ENCODE measurements at regions not wholly inside any gene's neighbourhood (a gene's known extent, or its start where the extent isn't known, plus 50 kb on each side); places are given as distances from the start of the nearest gene placed in this dataset.

- no peak overlapping the region for H3K27ac ChIP-seq (ENCODE audit: insufficient read depth, low read length)
- no peak overlapping the region for H2AFZ ChIP-seq (ENCODE audit: low read length)
- no peak overlapping the region for H3K4me2 ChIP-seq (ENCODE audit: extremely low read depth, insufficient read depth, low read length)
- no peak overlapping the region for H3K4me3 ChIP-seq (replicated peaks in 1 of 4; ENCODE audit: control extremely low read depth in 1 of 4, insufficient read depth in 1 of 4, low read depth in 3 of 4, low read length in 4 of 4)
- no peaks in the 10 kb centered on the region for H3K4me1 ChIP-seq (ENCODE audit: control insufficient read depth, extremely low read depth, insufficient read depth, low read length)
- no peaks in the 10 kb centered on the region for H4K20me1 ChIP-seq (ENCODE audit: control insufficient read depth, extremely low read depth, insufficient read depth, low read length)
- no peaks in the 10 kb centered on the region for H3K9me3 ChIP-seq (ENCODE audit: control insufficient read depth, insufficient read depth, low read depth, low read length)
- no peaks in the 10 kb centered on the region for H3K79me2 ChIP-seq (ENCODE audit: control insufficient read depth, insufficient read depth, low read length)
- H3K27me3 ChIP-seq (ENCODE audit: control insufficient read depth, insufficient read depth, low read length): peaks cover 5% of the 10 kb centered on the region
- DNase-seq (ENCODE audit: low read depth in 2 of 2): no peak
- TF ChIP-seq EZH2 (IDR thresholded peaks at IDR 0.05; ENCODE audit: low read length, missing control alignments) (no peak), CTCF (conservative IDR thresholded peaks at IDR 0.05 in 1 of 2, IDR thresholded peaks at IDR 0.05 in 1 of 2; ENCODE audit: low read depth in 1 of 2, low read length in 2 of 2) (no peak)
- no peak overlapping the region for H3K9ac ChIP-seq (ENCODE audit: insufficient read depth, low read length)
- H3K36me3 ChIP-seq (ENCODE audit: control insufficient read depth, insufficient read depth, low read length): no peaks in the 10 kb centered on the region
Measured at GRCh38 chr7:25954395-25954794, 197.6 kb upstream of the NFE2L3 start.

- H3K4me3 ChIP-seq (replicated peaks in 1 of 4; ENCODE audit: control extremely low read depth in 1 of 4, insufficient read depth in 1 of 4, low read depth in 3 of 4, low read length in 4 of 4): no peak overlapping the region
- H3K9ac ChIP-seq (ENCODE audit: insufficient read depth, low read length): no peak overlapping the region
- no peak for DNase-seq (ENCODE audit: low read depth in 2 of 2)
- no peaks in the 10 kb centered on the region for H3K9me3 ChIP-seq (ENCODE audit: control insufficient read depth, insufficient read depth, low read depth, low read length)
- H2AFZ ChIP-seq (ENCODE audit: low read length): no peak overlapping the region
- H3K4me1 ChIP-seq (ENCODE audit: control insufficient read depth, extremely low read depth, insufficient read depth, low read length): no peaks in the 10 kb centered on the region
- H4K20me1 ChIP-seq (ENCODE audit: control insufficient read depth, extremely low read depth, insufficient read depth, low read length): no peaks in the 10 kb centered on the region
- H3K79me2 ChIP-seq (ENCODE audit: control insufficient read depth, insufficient read depth, low read length): no peaks in the 10 kb centered on the region
- no peak overlapping the region for H3K4me2 ChIP-seq (ENCODE audit: extremely low read depth, insufficient read depth, low read length)
- H3K36me3 ChIP-seq (ENCODE audit: control insufficient read depth, insufficient read depth, low read length): no peaks in the 10 kb centered on the region
- TF ChIP-seq EZH2 (IDR thresholded peaks at IDR 0.05; ENCODE audit: low read length, missing control alignments) (no peak), CTCF (conservative IDR thresholded peaks at IDR 0.05 in 1 of 2, IDR thresholded peaks at IDR 0.05 in 1 of 2; ENCODE audit: low read depth in 1 of 2, low read length in 2 of 2) (no peak)
- H3K27ac ChIP-seq (ENCODE audit: insufficient read depth, low read length): no peak overlapping the region
- no peaks in the 10 kb centered on the region for H3K27me3 ChIP-seq (ENCODE audit: control insufficient read depth, insufficient read depth, low read length)
Measured at GRCh38 chr7:25959168-25959734, 192.7 kb upstream of the NFE2L3 start.

- no peaks in the 10 kb centered on the region for H3K36me3 ChIP-seq (ENCODE audit: control insufficient read depth, insufficient read depth, low read length)
- no peaks in the 10 kb centered on the region for H3K27me3 ChIP-seq (ENCODE audit: control insufficient read depth, insufficient read depth, low read length)
- no peak overlapping the region for H3K4me2 ChIP-seq (ENCODE audit: extremely low read depth, insufficient read depth, low read length)
- H3K79me2 ChIP-seq (ENCODE audit: control insufficient read depth, insufficient read depth, low read length): no peaks in the 10 kb centered on the region
- no peak for TF ChIP-seq CTCF (conservative IDR thresholded peaks at IDR 0.05 in 1 of 2, IDR thresholded peaks at IDR 0.05 in 1 of 2; ENCODE audit: low read depth in 1 of 2, low read length in 2 of 2)
- no peak for TF ChIP-seq EZH2 (IDR thresholded peaks at IDR 0.05; ENCODE audit: low read length, missing control alignments)
- no peak overlapping the region for H3K9ac ChIP-seq (ENCODE audit: insufficient read depth, low read length)
- H3K9me3 ChIP-seq (ENCODE audit: control insufficient read depth, insufficient read depth, low read depth, low read length): no peaks in the 10 kb centered on the region
- DNase-seq (ENCODE audit: low read depth in 2 of 2): no peak
- H2AFZ ChIP-seq (ENCODE audit: low read length): no peak overlapping the region
- no peaks in the 10 kb centered on the region for H3K4me1 ChIP-seq (ENCODE audit: control insufficient read depth, extremely low read depth, insufficient read depth, low read length)
- no peak overlapping the region for H3K4me3 ChIP-seq (replicated peaks in 1 of 4; ENCODE audit: control extremely low read depth in 1 of 4, insufficient read depth in 1 of 4, low read depth in 3 of 4, low read length in 4 of 4)
- no peaks in the 10 kb centered on the region for H4K20me1 ChIP-seq (ENCODE audit: control insufficient read depth, extremely low read depth, insufficient read depth, low read length)
- H3K27ac ChIP-seq (ENCODE audit: insufficient read depth, low read length): no peak overlapping the region
Measured at GRCh38 chr7:25963733-25964132, 188.3 kb upstream of the NFE2L3 start.
